Suprapubic skin (tissue), 3 donors: ENCODE measurements at regions not wholly inside any gene's neighbourhood (a gene's known extent, or its start where the extent isn't known, plus 50 kb on each side); places are given as distances from the start of the nearest gene placed in this dataset.

ENCODE experiments used
- EP300 ChIP-seq: sonication (generic); formaldehyde crosslinking; IDR thresholded peaks from one replicate; pipeline ENCODE4 v1.6.1; 2017; ENCODE audit warnings: antibody characterized with exemption
- POLR2A ChIP-seq, 2 donors: fragments of 450-650 bp; IDR thresholded peaks; one replicate each; pipeline ENCODE4 v1.6.1; 2017; ENCODE audit warnings: antibody characterized with exemption in 2 of 2, mild to moderate bottlenecking in 2 of 2, moderate library complexity in 2 of 2
- TF ChIP-seq, protein P1 (sequence below), 2 donors: fragments of 200-600 bp in 1 of 2; fragments of 450-650 bp in 1 of 2; sonication (generic) in 1 of 2; IDR thresholded peaks; one replicate each; pipeline ENCODE4 v1.5.1; 2016 to 2019; ENCODE audit warnings: antibody characterized with exemption in 2 of 2, mild to moderate bottlenecking in 1 of 2, moderate library complexity in 1 of 2

- TF ChIP-seq, protein P1, sequence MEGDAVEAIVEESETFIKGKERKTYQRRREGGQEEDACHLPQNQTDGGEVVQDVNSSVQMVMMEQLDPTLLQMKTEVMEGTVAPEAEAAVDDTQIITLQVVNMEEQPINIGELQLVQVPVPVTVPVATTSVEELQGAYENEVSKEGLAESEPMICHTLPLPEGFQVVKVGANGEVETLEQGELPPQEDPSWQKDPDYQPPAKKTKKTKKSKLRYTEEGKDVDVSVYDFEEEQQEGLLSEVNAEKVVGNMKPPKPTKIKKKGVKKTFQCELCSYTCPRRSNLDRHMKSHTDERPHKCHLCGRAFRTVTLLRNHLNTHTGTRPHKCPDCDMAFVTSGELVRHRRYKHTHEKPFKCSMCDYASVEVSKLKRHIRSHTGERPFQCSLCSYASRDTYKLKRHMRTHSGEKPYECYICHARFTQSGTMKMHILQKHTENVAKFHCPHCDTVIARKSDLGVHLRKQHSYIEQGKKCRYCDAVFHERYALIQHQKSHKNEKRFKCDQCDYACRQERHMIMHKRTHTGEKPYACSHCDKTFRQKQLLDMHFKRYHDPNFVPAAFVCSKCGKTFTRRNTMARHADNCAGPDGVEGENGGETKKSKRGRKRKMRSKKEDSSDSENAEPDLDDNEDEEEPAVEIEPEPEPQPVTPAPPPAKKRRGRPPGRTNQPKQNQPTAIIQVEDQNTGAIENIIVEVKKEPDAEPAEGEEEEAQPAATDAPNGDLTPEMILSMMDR (IDR thresholded peaks at IDR 0.05), result no peak
- TF ChIP-seq POLR2A (IDR thresholded peaks at IDR 0.05) (no peak), EP300 (no peak)
Observed at GRCh38 chr14:43956741-43957140, 550.3 kb downstream of the FSCB start.
